NCI-H1105 (cell line): ENCODE measurements at regions not wholly inside any gene's neighbourhood (a gene's known extent, or its start where the extent isn't known, plus 50 kb on each side); places are given as distances from the start of the nearest gene placed in this dataset.
"Not testable (repeated sequence)": the region's sequence is repeated elsewhere in the genome, so short reads cannot be mapped to it uniquely, and the experiment has no call there.

ENCODE experiments used
- DNase-seq: peaks from one replicate; lab custom pipeline; 2025; lab: John Stamatoyannopoulos, UW

GRCh38 chr3:34876997-34877396 lies 762.3 kb upstream of the ARPP21 start:
- no peak for DNase-seq

- DNase-seq: no peak
Measured at GRCh38 chr3:34878488-34878887, 760.8 kb upstream of the ARPP21 start.

GRCh38 chr3:34881026-34881425 lies 758.3 kb upstream of the ARPP21 start:
- no peak for DNase-seq

GRCh38 chr3:34882764-34883163 lies 756.6 kb upstream of the ARPP21 start:
- DNase-seq: no peak

- DNase-seq: no peak
Measured at GRCh38 chr3:34884007-34884406, 755.3 kb upstream of the ARPP21 start.

GRCh38 chr3:34886443-34886842 lies 752.9 kb upstream of the ARPP21 start:
- DNase-seq: no peak

- DNase-seq: no peak
Measured at GRCh38 chr3:34889641-34890040, 749.7 kb upstream of the ARPP21 start.

- DNase-seq: no peak
Measured at GRCh38 chr3:34890247-34890646, 749.1 kb upstream of the ARPP21 start.

GRCh38 chr3:34891941-34892340 lies 747.4 kb upstream of the ARPP21 start:
- no peak for DNase-seq

- no peak for DNase-seq
Measured at GRCh38 chr3:34895841-34896240, 743.5 kb upstream of the ARPP21 start.

- DNase-seq: not testable (repeated sequence)
Measured at GRCh38 chr3:34909679-34910078, 729.6 kb upstream of the ARPP21 start.

GRCh38 chr3:34919025-34919424 lies 720.3 kb upstream of the ARPP21 start:
- no peak for DNase-seq

- no peak for DNase-seq
Measured at GRCh38 chr3:34920806-34921205, 718.5 kb upstream of the ARPP21 start.

- no peak for DNase-seq
Measured at GRCh38 chr3:34924961-34925360, 714.4 kb upstream of the ARPP21 start.

GRCh38 chr3:34925851-34926250 lies 713.5 kb upstream of the ARPP21 start:
- DNase-seq: no peak

GRCh38 chr3:34929036-34929435 lies 710.3 kb upstream of the ARPP21 start:
- DNase-seq: no peak

- no peak for DNase-seq
Measured at GRCh38 chr3:34934660-34935059, 704.7 kb upstream of the ARPP21 start.

- no peak for DNase-seq
Measured at GRCh38 chr3:34938784-34939183, 700.5 kb upstream of the ARPP21 start.

- no peak for DNase-seq
Measured at GRCh38 chr3:34942256-34942655, 697.1 kb upstream of the ARPP21 start.

GRCh38 chr3:34947834-34948233 lies 691.5 kb upstream of the ARPP21 start:
- DNase-seq: no peak

- DNase-seq: no peak
Measured at GRCh38 chr3:34948517-34948916, 690.8 kb upstream of the ARPP21 start.

- no peak for DNase-seq
Measured at GRCh38 chr3:34955680-34956079, 683.6 kb upstream of the ARPP21 start.

GRCh38 chr3:34956511-34956910 lies 682.8 kb upstream of the ARPP21 start:
- no peak for DNase-seq

- no peak for DNase-seq
Measured at GRCh38 chr3:34957677-34958076, 681.6 kb upstream of the ARPP21 start.

- DNase-seq: no peak
Measured at GRCh38 chr3:34969513-34969912, 669.8 kb upstream of the ARPP21 start.
